ENCODE measurements at regions not wholly inside any gene's neighbourhood (a gene's known extent, or its start where the extent isn't known, plus 50 kb on each side); places are given as distances from the start of the nearest gene placed in this dataset.
A peak's percentile ranks its signal among the peaks of the same experiment; 100 is the strongest.
"Not testable (repeated sequence)": the region's sequence is repeated elsewhere in the genome, so short reads cannot be mapped to it uniquely, and the experiment has no call there.

GRCh38 chr4:131006388-131006787 is 1910.4 kb downstream of the C4orf33 start:
- Histone ChIP-seq H3K9me3 (ENCODE audit: control insufficient read depth, insufficient read depth, low read length) (no peaks in the 10 kb centered on the region), H3K4me1 (ENCODE audit: control insufficient read depth, insufficient read depth, low read length) (no peaks in the 10 kb centered on the region), H3K27ac (ENCODE audit: low read depth, low read length) (no peak overlapping the region), H3K27me3 (ENCODE audit: control insufficient read depth, insufficient read depth, low read length) (no peaks in the 10 kb centered on the region), H3K36me3 (ENCODE audit: control insufficient read depth, insufficient read depth, low read length) (no peaks in the 10 kb centered on the region), H3K4me3 (ENCODE audit: low read depth, low read length) (no peak overlapping the region)
- WGBS (ENCODE audit: insufficient coverage) = 84% methylated on average over 2 of the region's 6 CpGs
- no peak for DNase-seq (ENCODE audit: low read depth in 4 of 6, low spot score in 6 of 6)

GRCh38 chr4:131011961-131012360 is 1916.0 kb downstream of the C4orf33 start:
- not testable (repeated sequence) for H3K27ac ChIP-seq (ENCODE audit: low read depth, low read length); H3K36me3 ChIP-seq (ENCODE audit: control insufficient read depth, insufficient read depth, low read length); H3K4me3 ChIP-seq (ENCODE audit: low read depth, low read length); H3K9me3 ChIP-seq (ENCODE audit: control insufficient read depth, insufficient read depth, low read length); DNase-seq (ENCODE audit: low read depth in 4 of 6, low spot score in 6 of 6); H3K4me1 ChIP-seq (ENCODE audit: control insufficient read depth, insufficient read depth, low read length); H3K27me3 ChIP-seq (ENCODE audit: control insufficient read depth, insufficient read depth, low read length)
- WGBS (ENCODE audit: insufficient coverage) = 100% methylated on average over 1 of the region's 4 CpGs

GRCh38 chr4:131013226-131013625 is 1917.3 kb downstream of the C4orf33 start:
- DNase-seq (ENCODE audit: low read depth in 4 of 6, low spot score in 6 of 6) = no peak
- Histone ChIP-seq H3K4me3 (ENCODE audit: low read depth, low read length) (no peak overlapping the region), H3K9me3 (ENCODE audit: control insufficient read depth, insufficient read depth, low read length) (no peaks in the 10 kb centered on the region), H3K27me3 (ENCODE audit: control insufficient read depth, insufficient read depth, low read length) (no peaks in the 10 kb centered on the region), H3K27ac (ENCODE audit: low read depth, low read length) (no peak overlapping the region), H3K4me1 (ENCODE audit: control insufficient read depth, insufficient read depth, low read length) (no peaks in the 10 kb centered on the region), H3K36me3 (ENCODE audit: control insufficient read depth, insufficient read depth, low read length) (no peaks in the 10 kb centered on the region)
- no CpG with 5 or more reads among the region's 1 CpG for WGBS (ENCODE audit: insufficient coverage)

- Histone ChIP-seq H3K27me3 (ENCODE audit: control insufficient read depth, insufficient read depth, low read length) (no peaks in the 10 kb centered on the region), H3K9me3 (ENCODE audit: control insufficient read depth, insufficient read depth, low read length) (no peaks in the 10 kb centered on the region), H3K4me1 (ENCODE audit: control insufficient read depth, insufficient read depth, low read length) (no peaks in the 10 kb centered on the region), H3K27ac (ENCODE audit: low read depth, low read length) (no peak overlapping the region), H3K36me3 (ENCODE audit: control insufficient read depth, insufficient read depth, low read length) (no peaks in the 10 kb centered on the region), H3K4me3 (ENCODE audit: low read depth, low read length) (no peak overlapping the region)
- WGBS (ENCODE audit: insufficient coverage) = no CpG with 5 or more reads among the region's 9 CpGs
- DNase-seq (ENCODE audit: low read depth in 4 of 6, low spot score in 6 of 6) = no peak
Observed at GRCh38 chr4:131026771-131027170, 1930.8 kb downstream of the C4orf33 start.

GRCh38 chr4:131044368-131044767 is 1948.4 kb downstream of the C4orf33 start:
- DNase-seq (ENCODE audit: low read depth in 4 of 6, low spot score in 6 of 6) = peak in 1 of 6 donors; percentile 8
- no peaks in the 10 kb centered on the region for H3K36me3 ChIP-seq (ENCODE audit: control insufficient read depth, insufficient read depth, low read length)
- no peaks in the 10 kb centered on the region for H3K4me1 ChIP-seq (ENCODE audit: control insufficient read depth, insufficient read depth, low read length)
- H3K27me3 ChIP-seq (ENCODE audit: control insufficient read depth, insufficient read depth, low read length) = no peaks in the 10 kb centered on the region
- H3K27ac ChIP-seq (ENCODE audit: low read depth, low read length) = no peak overlapping the region
- H3K4me3 ChIP-seq (ENCODE audit: low read depth, low read length) = no peak overlapping the region
- no peaks in the 10 kb centered on the region for H3K9me3 ChIP-seq (ENCODE audit: control insufficient read depth, insufficient read depth, low read length)

GRCh38 chr4:131046821-131047220 is 1950.9 kb downstream of the C4orf33 start:
- H3K4me1 ChIP-seq (ENCODE audit: control insufficient read depth, insufficient read depth, low read length) = no peaks in the 10 kb centered on the region
- H3K27me3 ChIP-seq (ENCODE audit: control insufficient read depth, insufficient read depth, low read length) = no peaks in the 10 kb centered on the region
- no peaks in the 10 kb centered on the region for H3K9me3 ChIP-seq (ENCODE audit: control insufficient read depth, insufficient read depth, low read length)
- DNase-seq (ENCODE audit: low read depth in 4 of 6, low spot score in 6 of 6) = no peak
- H3K27ac ChIP-seq (ENCODE audit: low read depth, low read length) = no peak overlapping the region
- no peak overlapping the region for H3K4me3 ChIP-seq (ENCODE audit: low read depth, low read length)
- WGBS (ENCODE audit: insufficient coverage) = no CpG with 5 or more reads among the region's 4 CpGs
- no peaks in the 10 kb centered on the region for H3K36me3 ChIP-seq (ENCODE audit: control insufficient read depth, insufficient read depth, low read length)

GRCh38 chr4:131052646-131053045 is 1956.7 kb downstream of the C4orf33 start:
- DNase-seq (ENCODE audit: low read depth in 4 of 6, low spot score in 6 of 6) = no peak
- Histone ChIP-seq H3K9me3 (ENCODE audit: control insufficient read depth, insufficient read depth, low read length) (no peaks in the 10 kb centered on the region), H3K27me3 (ENCODE audit: control insufficient read depth, insufficient read depth, low read length) (no peaks in the 10 kb centered on the region), H3K36me3 (ENCODE audit: control insufficient read depth, insufficient read depth, low read length) (no peaks in the 10 kb centered on the region), H3K4me3 (ENCODE audit: low read depth, low read length) (no peak overlapping the region), H3K4me1 (ENCODE audit: control insufficient read depth, insufficient read depth, low read length) (no peaks in the 10 kb centered on the region), H3K27ac (ENCODE audit: low read depth, low read length) (no peak overlapping the region)
- WGBS (ENCODE audit: insufficient coverage) = 86% methylated on average over 2 of the region's 2 CpGs

- H3K4me3 ChIP-seq (ENCODE audit: low read depth, low read length) = no peak overlapping the region
- H3K4me1 ChIP-seq (ENCODE audit: control insufficient read depth, insufficient read depth, low read length) = no peaks in the 10 kb centered on the region
- WGBS (ENCODE audit: insufficient coverage) = 94% methylated on average over 6 of the region's 8 CpGs
- H3K27me3 ChIP-seq (ENCODE audit: control insufficient read depth, insufficient read depth, low read length) = no peaks in the 10 kb centered on the region
- no peaks in the 10 kb centered on the region for H3K36me3 ChIP-seq (ENCODE audit: control insufficient read depth, insufficient read depth, low read length)
- H3K9me3 ChIP-seq (ENCODE audit: control insufficient read depth, insufficient read depth, low read length) = no peaks in the 10 kb centered on the region
- DNase-seq (ENCODE audit: low read depth in 4 of 6, low spot score in 6 of 6) = no peak
- no peak overlapping the region for H3K27ac ChIP-seq (ENCODE audit: low read depth, low read length)
Observed at GRCh38 chr4:131054489-131055019, 1958.6 kb downstream of the C4orf33 start.

- Histone ChIP-seq H3K36me3 (ENCODE audit: control insufficient read depth, insufficient read depth, low read length) (no peaks in the 10 kb centered on the region), H3K4me3 (ENCODE audit: low read depth, low read length) (no peak overlapping the region), H3K9me3 (ENCODE audit: control insufficient read depth, insufficient read depth, low read length) (no peaks in the 10 kb centered on the region), H3K27ac (ENCODE audit: low read depth, low read length) (no peak overlapping the region), H3K27me3 (ENCODE audit: control insufficient read depth, insufficient read depth, low read length) (no peaks in the 10 kb centered on the region), H3K4me1 (ENCODE audit: control insufficient read depth, insufficient read depth, low read length) (no peaks in the 10 kb centered on the region)
- WGBS (ENCODE audit: insufficient coverage) = no CpG with 5 or more reads among the region's 1 CpG
- no peak for DNase-seq (ENCODE audit: low read depth in 4 of 6, low spot score in 6 of 6)
Observed at GRCh38 chr4:131061734-131062133, 1965.8 kb downstream of the C4orf33 start.

- WGBS (ENCODE audit: insufficient coverage) = 100% methylated on average over 3 of the region's 5 CpGs
- Histone ChIP-seq H3K4me3 (ENCODE audit: low read depth, low read length) (no peak overlapping the region), H3K9me3 (ENCODE audit: control insufficient read depth, insufficient read depth, low read length) (no peaks in the 10 kb centered on the region), H3K4me1 (ENCODE audit: control insufficient read depth, insufficient read depth, low read length) (no peaks in the 10 kb centered on the region), H3K27ac (ENCODE audit: low read depth, low read length) (no peak overlapping the region), H3K36me3 (ENCODE audit: control insufficient read depth, insufficient read depth, low read length) (no peaks in the 10 kb centered on the region), H3K27me3 (ENCODE audit: control insufficient read depth, insufficient read depth, low read length) (no peaks in the 10 kb centered on the region)
- DNase-seq (ENCODE audit: low read depth in 4 of 6, low spot score in 6 of 6) = no peak
Observed at GRCh38 chr4:131063878-131064277, 1967.9 kb downstream of the C4orf33 start.

Data from spinal cord (tissue), 9 donors.